GM12864 (cell line): ENCODE measurements at regions not wholly inside any gene's neighbourhood (a gene's known extent, or its start where the extent isn't known, plus 50 kb on each side); places are given as distances from the start of the nearest gene placed in this dataset.

ENCODE experiments used
- DNase-seq: peaks from one replicate; pipeline ENCODE4 v3.0.0-alpha.2; 2011; ENCODE audit warnings: low read depth
- H3K4me3 ChIP-seq: 2 replicates; pipeline ENCODE4 v1.5.1; 2011; ENCODE audit warnings: mild to moderate bottlenecking, low read depth, low read length, control low read depth
- TF ChIP-seq, protein P1 (sequence below): IDR thresholded peaks from 2 replicates; pipeline ENCODE4 v1.5.1; 2011; ENCODE audit warnings: low read depth, mild to moderate bottlenecking, moderate library complexity, low read length, control low read depth, inconsistent platforms; ENCODE audit errors: missing control alignments

- no peak for DNase-seq
- TF ChIP-seq, protein P1, sequence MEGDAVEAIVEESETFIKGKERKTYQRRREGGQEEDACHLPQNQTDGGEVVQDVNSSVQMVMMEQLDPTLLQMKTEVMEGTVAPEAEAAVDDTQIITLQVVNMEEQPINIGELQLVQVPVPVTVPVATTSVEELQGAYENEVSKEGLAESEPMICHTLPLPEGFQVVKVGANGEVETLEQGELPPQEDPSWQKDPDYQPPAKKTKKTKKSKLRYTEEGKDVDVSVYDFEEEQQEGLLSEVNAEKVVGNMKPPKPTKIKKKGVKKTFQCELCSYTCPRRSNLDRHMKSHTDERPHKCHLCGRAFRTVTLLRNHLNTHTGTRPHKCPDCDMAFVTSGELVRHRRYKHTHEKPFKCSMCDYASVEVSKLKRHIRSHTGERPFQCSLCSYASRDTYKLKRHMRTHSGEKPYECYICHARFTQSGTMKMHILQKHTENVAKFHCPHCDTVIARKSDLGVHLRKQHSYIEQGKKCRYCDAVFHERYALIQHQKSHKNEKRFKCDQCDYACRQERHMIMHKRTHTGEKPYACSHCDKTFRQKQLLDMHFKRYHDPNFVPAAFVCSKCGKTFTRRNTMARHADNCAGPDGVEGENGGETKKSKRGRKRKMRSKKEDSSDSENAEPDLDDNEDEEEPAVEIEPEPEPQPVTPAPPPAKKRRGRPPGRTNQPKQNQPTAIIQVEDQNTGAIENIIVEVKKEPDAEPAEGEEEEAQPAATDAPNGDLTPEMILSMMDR: no peak
- no peak overlapping the region for H3K4me3 ChIP-seq
These were observed 76.0 kb downstream of the FAM124B start for GRCh38 chr2:224325941-224326340.

- TF ChIP-seq, protein P1: no peak
- DNase-seq: no peak
- H3K4me3 ChIP-seq: no peak overlapping the region
These were observed 77.3 kb downstream of the FAM124B start for GRCh38 chr2:224324604-224325003.

GRCh38 chr2:224320660-224321059 lies 81.2 kb downstream of the FAM124B start:
- no peak overlapping the region for H3K4me3 ChIP-seq
- no peak for DNase-seq
- TF ChIP-seq, protein P1: no peak

DNA sequence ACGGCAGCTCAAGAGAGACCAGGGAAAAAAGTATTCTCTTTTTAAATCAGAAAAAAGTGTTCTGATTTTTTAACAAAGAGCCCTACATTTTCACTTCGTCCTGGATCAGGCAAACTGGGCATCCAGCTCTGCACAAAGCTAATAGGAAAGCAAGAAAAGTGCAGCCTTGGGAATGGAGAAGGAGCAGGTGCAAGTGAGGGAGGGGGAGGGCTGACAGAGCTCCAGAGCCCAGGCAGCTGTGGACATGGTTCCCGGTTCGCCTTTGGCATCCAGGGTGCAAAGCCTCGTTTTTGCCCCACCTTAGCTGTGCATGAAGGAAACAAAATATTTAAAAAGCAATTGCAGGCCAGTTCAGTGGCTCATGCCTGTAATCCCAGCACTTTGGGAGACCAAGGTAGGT lies 82.2 kb downstream of the FAM124B start:
- TF ChIP-seq, protein P1: no peak
- no peak overlapping the region for H3K4me3 ChIP-seq
- no peak for DNase-seq

GRCh38 chr2:224312741-224313140 lies 89.2 kb downstream of the FAM124B start:
- TF ChIP-seq, protein P1: no peak
- H3K4me3 ChIP-seq: no peak overlapping the region
- no peak for DNase-seq

DNA sequence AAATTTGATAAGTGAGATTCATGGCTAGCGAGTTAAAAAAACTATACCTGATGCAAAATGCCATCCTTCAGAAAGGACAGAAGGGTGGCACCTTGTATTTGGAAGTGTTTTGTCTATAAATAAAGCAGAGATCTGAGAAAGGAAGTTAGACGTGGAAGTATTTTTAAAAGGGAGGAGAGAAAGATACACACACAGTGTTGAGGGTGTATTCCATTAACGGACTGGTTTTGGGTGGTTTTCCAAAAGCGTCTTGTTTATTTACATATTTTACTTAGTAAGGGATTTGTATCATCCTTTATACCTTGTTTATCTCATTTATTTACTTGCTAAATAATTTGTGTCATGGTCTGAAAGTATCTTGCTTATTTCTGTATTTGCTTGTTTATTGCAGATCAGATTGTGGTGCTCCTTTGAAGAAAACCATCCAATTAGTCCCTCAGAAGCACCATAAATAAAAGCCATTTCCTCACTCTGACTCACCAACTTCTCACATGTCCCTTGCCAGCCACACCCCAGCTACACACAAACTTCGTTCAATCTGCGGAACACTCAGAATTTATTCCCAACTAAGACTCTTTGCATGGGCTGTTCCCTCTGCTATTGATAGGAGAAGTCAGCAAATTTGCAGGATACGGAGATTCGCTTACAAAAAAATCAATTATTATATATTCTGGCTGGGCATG lies 90.8 kb downstream of the FAM124B start:
- no peak for DNase-seq
- TF ChIP-seq, protein P1: no peak
- no peak overlapping the region for H3K4me3 ChIP-seq

DNA sequence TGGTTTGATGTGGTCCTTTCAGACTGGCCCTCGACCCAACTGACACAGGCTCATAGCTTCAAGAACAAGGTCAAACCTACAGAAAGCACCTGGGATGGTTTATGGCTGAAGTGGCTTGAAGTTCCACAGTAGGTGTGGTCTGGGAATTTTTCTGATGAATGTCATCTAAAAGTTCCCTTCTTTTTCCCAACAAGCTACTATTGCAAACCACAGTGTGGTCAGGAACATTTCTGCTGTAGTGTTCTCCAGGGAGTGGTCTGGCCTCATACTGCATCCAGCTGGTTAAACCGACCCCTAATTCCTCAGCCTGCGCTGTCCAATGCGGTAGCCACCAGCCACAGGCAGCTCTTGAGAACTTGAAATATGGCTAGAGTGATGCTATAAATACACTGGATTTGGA lies 92.7 kb downstream of the FAM124B start:
- no peak overlapping the region for H3K4me3 ChIP-seq
- TF ChIP-seq, protein P1: no peak
- no peak for DNase-seq
